PC-9 (cell line): ENCODE measurements at regions not wholly inside any gene's neighbourhood (a gene's known extent, or its start where the extent isn't known, plus 50 kb on each side); places are given as distances from the start of the nearest gene placed in this dataset.

Source experiments
- EZH2 ChIP-seq: fragments of 200-600 bp; sonication (generic); IDR thresholded peaks from 2 replicates; pipeline ENCODE4 v1.8.0; 2017; ENCODE audit warnings: antibody characterized with exemption, low read depth
- TF ChIP-seq, protein P1 (sequence below): fragments of 200-600 bp; sonication (generic); conservative IDR thresholded peaks from 2 replicates; pipeline ENCODE4 v1.6.1; 2017; ENCODE audit warnings: mixed run types, antibody characterized with exemption, mild to moderate bottlenecking, moderate library complexity

DNA sequence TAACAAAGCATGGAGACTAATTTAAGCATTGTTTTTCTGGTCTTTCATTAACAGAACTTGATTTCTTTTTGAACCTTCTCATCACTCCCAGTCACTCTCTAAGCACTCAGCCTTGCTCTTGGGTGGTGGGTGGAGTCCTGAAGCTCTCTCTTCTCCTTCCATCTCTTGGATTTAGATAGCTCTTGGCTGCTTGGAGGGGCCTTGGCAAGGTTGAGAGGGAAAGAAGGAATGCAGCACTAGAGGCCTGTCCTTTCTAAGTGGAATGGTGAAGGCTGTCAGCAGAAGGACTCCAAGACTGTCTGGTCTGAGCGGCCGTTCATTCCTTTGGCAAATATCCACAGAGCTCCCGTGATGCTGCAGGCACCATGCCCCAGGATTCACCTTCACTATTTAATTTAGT is 168.6 kb upstream of the E2F8 start:
- TF ChIP-seq, protein P1, sequence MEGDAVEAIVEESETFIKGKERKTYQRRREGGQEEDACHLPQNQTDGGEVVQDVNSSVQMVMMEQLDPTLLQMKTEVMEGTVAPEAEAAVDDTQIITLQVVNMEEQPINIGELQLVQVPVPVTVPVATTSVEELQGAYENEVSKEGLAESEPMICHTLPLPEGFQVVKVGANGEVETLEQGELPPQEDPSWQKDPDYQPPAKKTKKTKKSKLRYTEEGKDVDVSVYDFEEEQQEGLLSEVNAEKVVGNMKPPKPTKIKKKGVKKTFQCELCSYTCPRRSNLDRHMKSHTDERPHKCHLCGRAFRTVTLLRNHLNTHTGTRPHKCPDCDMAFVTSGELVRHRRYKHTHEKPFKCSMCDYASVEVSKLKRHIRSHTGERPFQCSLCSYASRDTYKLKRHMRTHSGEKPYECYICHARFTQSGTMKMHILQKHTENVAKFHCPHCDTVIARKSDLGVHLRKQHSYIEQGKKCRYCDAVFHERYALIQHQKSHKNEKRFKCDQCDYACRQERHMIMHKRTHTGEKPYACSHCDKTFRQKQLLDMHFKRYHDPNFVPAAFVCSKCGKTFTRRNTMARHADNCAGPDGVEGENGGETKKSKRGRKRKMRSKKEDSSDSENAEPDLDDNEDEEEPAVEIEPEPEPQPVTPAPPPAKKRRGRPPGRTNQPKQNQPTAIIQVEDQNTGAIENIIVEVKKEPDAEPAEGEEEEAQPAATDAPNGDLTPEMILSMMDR: no peak
- TF ChIP-seq EZH2: no peak
